ENCODE measurements at regions not wholly inside any gene's neighbourhood (a gene's known extent, or its start where the extent isn't known, plus 50 kb on each side); places are given as distances from the start of the nearest gene placed in this dataset.

DNA sequence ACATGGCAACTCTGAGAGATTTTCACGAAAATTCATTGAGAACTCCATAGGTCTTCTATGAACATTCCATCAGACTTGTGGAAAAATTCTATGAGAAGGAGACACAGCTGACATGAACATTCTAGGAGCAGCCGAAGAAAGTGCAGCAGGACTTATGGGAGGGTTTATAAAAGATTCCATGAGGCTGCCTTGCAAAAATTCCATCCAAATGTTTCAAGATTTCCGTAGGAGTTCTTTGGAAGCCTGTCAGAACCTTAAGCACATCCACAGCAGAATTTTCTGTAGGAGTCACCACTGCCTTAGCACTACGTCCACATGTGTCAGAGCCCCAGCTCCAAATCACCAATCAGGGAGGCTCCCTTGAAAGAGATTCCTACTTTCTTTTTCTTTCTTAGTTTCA is 67.0 kb upstream of the MSX1 start:
- CTCF ChIA-PET = no interaction called here

GRCh38 chr4:4791299-4792111 is 68.0 kb upstream of the MSX1 start:
- H3F3A ChIP-seq (ENCODE audit: insufficient read depth, low read depth) = no peaks in the 10 kb centered on the region
- no peaks in the 10 kb centered on the region for H3K36me3 ChIP-seq (ENCODE audit: low read depth)
- H3K4me3 ChIP-seq = no peak overlapping the region
- H3K27me3 ChIP-seq (ENCODE audit: insufficient read depth, low read depth) = no peaks in the 10 kb centered on the region
- intact Hi-C loops (cut with micrococcal nuclease; ENCODE audit: unreplicated experiment) = no loop called here
- no peaks in the 10 kb centered on the region for H3K9me2 ChIP-seq (ENCODE audit: insufficient read depth)
- DNase-seq = no peak
- no peak for TF ChIP-seq CTCF (conservative IDR thresholded peaks at IDR 0.05)
- no peak for TF ChIP-seq EZH2 (IDR thresholded peaks at IDR 0.05; ENCODE audit: low read depth)
- no peaks in the 10 kb centered on the region for H4K20me1 ChIP-seq (ENCODE audit: insufficient read depth)
- H3K9me3 ChIP-seq (ENCODE audit: insufficient read depth, low read depth) = peaks cover 3% of the 10 kb centered on the region; the same call in 1 of the 2 replicates
- H3K4me2 ChIP-seq = no peak overlapping the region
- H3K79me2 ChIP-seq (ENCODE audit: low read depth) = no peaks in the 10 kb centered on the region
- no peak overlapping the region for H3K27ac ChIP-seq
- no peak overlapping the region for H2AFZ ChIP-seq
- H3K4me1 ChIP-seq (replicated peaks; ENCODE audit: insufficient read depth) = no peaks in the 10 kb centered on the region
- POLR2A ChIA-PET (ENCODE audit: unreplicated experiment) = no interaction called here
- CTCF ChIA-PET = no interaction called here
- BruUV-seq (replicated peaks) = no TSS peak

More for the DNA sequence above, 67.0 kb upstream of the MSX1 start:
- TF ChIP-seq CTCF (conservative IDR thresholded peaks at IDR 0.05) (no peak), EZH2 (IDR thresholded peaks at IDR 0.05; ENCODE audit: low read depth) (no peak)
- Histone ChIP-seq H3K4me3 (no peak overlapping the region), H4K20me1 (ENCODE audit: insufficient read depth) (no peaks in the 10 kb centered on the region), H3K9me2 (ENCODE audit: insufficient read depth) (no peaks in the 10 kb centered on the region), H3K27me3 (ENCODE audit: insufficient read depth, low read depth) (no peaks in the 10 kb centered on the region), H3K79me2 (ENCODE audit: low read depth) (no peaks in the 10 kb centered on the region), H2AFZ (no peak overlapping the region), H3K27ac (no peak overlapping the region), H3K9me3 (ENCODE audit: insufficient read depth, low read depth) (peaks cover 3% of the 10 kb centered on the region; the same call in 1 of the 2 replicates), H3K4me1 (replicated peaks; ENCODE audit: insufficient read depth) (no peaks in the 10 kb centered on the region), H3F3A (ENCODE audit: insufficient read depth, low read depth) (no peaks in the 10 kb centered on the region), H3K4me2 (no peak overlapping the region), H3K36me3 (ENCODE audit: low read depth) (no peaks in the 10 kb centered on the region)
- BruUV-seq (replicated peaks) = no TSS peak
- DNase-seq = no peak
- POLR2A ChIA-PET (ENCODE audit: unreplicated experiment) = interaction anchor here (0.6 kb wide), 1 partner anchor 24 kb away, joined by 4 read pairs; no protein-coding TSS in a partner anchor
- intact Hi-C loops (cut with micrococcal nuclease; ENCODE audit: unreplicated experiment) = no loop called here

- no peaks in the 10 kb centered on the region for H3K36me3 ChIP-seq (ENCODE audit: low read depth)
- no peaks in the 10 kb centered on the region for H3K9me2 ChIP-seq (ENCODE audit: insufficient read depth)
- H3K27ac ChIP-seq = no peak overlapping the region
- CTCF ChIA-PET = no interaction called here
- H3K4me1 ChIP-seq (replicated peaks; ENCODE audit: insufficient read depth) = no peaks in the 10 kb centered on the region
- DNase-seq = no peak
- intact Hi-C loops (cut with micrococcal nuclease; ENCODE audit: unreplicated experiment) = no loop called here
- no peaks in the 10 kb centered on the region for H3F3A ChIP-seq (ENCODE audit: insufficient read depth, low read depth)
- TF ChIP-seq CTCF (conservative IDR thresholded peaks at IDR 0.05) = no peak
- TF ChIP-seq EZH2 (IDR thresholded peaks at IDR 0.05; ENCODE audit: low read depth) = no peak
- H3K79me2 ChIP-seq (ENCODE audit: low read depth) = no peaks in the 10 kb centered on the region
- no peak overlapping the region for H3K4me3 ChIP-seq
- no peak overlapping the region for H2AFZ ChIP-seq
- no peak overlapping the region for H3K4me2 ChIP-seq
- no peaks in the 10 kb centered on the region for H3K27me3 ChIP-seq (ENCODE audit: insufficient read depth, low read depth)
- POLR2A ChIA-PET (ENCODE audit: unreplicated experiment) = no interaction called here
- H4K20me1 ChIP-seq (ENCODE audit: insufficient read depth) = no peaks in the 10 kb centered on the region
- peaks cover 3% of the 10 kb centered on the region; the same call in 1 of the 2 replicates for H3K9me3 ChIP-seq (ENCODE audit: insufficient read depth, low read depth)
- BruUV-seq (replicated peaks) = no TSS peak
These were observed 70.0 kb upstream of the MSX1 start for GRCh38 chr4:4789462-4789861.

Measured in PC-9 (cell line).